HepG2 (cell line): ENCODE measurements at regions not wholly inside any gene's neighbourhood (a gene's known extent, or its start where the extent isn't known, plus 50 kb on each side); places are given as distances from the start of the nearest gene placed in this dataset.

Source experiments
- ATAC-seq: fragments of 200-7000 bp; cut with Tn5 transposase; 3 replicates; pipeline ENCODE4 v1.9.1; 2020; ENCODE audit warnings: mild to moderate bottlenecking, moderate library complexity
- BruUV-seq: library from RNA; stranded (reverse); fragments of 400-500 nt; replicated peaks from 2 replicates; lab custom pipeline; 2021; lab: Mats Ljungman, UMichigan
- CTCF ChIA-PET: fragments of 300-600 bp; formaldehyde crosslinking; extraction: SDS; loops from one replicate; lab custom pipeline; 2021; ENCODE audit warnings: low total read pairs, inconsistent platforms, low intra/inter-chr PET ratio; lab: Yijun Ruan, JAX
- POLR2A ChIA-PET: fragments of 350-600 bp; sonication (Branson Sonifier 250); formaldehyde crosslinking; loops from one replicate; lab custom pipeline; 2020; ENCODE audit warnings: antibody characterized with exemption, inconsistent platforms; lab: Yijun Ruan, JAX
- DNase-seq: peaks from one replicate; pipeline ENCODE4 v3.0.0-alpha.2; 2015; ENCODE audit warnings: low spot score
- FAIRE-seq: peaks from 3 replicates; lab custom pipeline; 2011; peaks lifted over from hg19 to GRCh38; lab: Jason Lieb, UNC
- H2AFZ ChIP-seq: one replicate; pipeline ENCODE4 v1.6.1; 2011; ENCODE audit warnings: low read length, inconsistent platforms
- H3K27ac ChIP-seq: fragments of 300-600 bp; 3 replicates; pipeline ENCODE4 v1.8.0; 2011; ENCODE audit warnings: mixed run types, mild to moderate bottlenecking, mixed read lengths, low read length, inconsistent platforms; ENCODE audit not compliant: insufficient read depth; ENCODE audit errors: extremely low read length
- H3K27me3 ChIP-seq, 2 experiments: fragments of 200-600 bp in 1 of 2; 2 replicates in 1 of 2; 3 replicates in 1 of 2; pipeline versions ENCODE4 v1.6.0 to v1.8.0; 2011; ENCODE audit warnings: low read length in 2 of 2, mild to moderate bottlenecking in 2 of 2, moderate library complexity in 2 of 2, inconsistent platforms in 1 of 2; ENCODE audit not compliant: insufficient read depth in 2 of 2, control insufficient read depth in 1 of 2
- H3K36me3 ChIP-seq, 2 experiments: fragments of 200-600 bp in 1 of 2; replicated peaks in 1 of 2; 2 replicates in 1 of 2; 3 replicates in 1 of 2; pipeline versions ENCODE4 v1.5.1 to v1.8.0; 2011; ENCODE audit warnings: low read length in 2 of 2, inconsistent platforms in 1 of 2; ENCODE audit not compliant: insufficient read depth in 2 of 2, control insufficient read depth in 1 of 2
- H3K4me1 ChIP-seq: 2 replicates; pipeline ENCODE4 v1.5.1; 2012; ENCODE audit warnings: low read length, inconsistent platforms; ENCODE audit not compliant: insufficient read depth
- H3K4me2 ChIP-seq: 2 replicates; pipeline ENCODE4 v1.6.0; 2011; ENCODE audit warnings: low read depth, low read length, inconsistent platforms
- H3K4me3 ChIP-seq, 3 experiments: fragments of 200-600 bp in 1 of 3; sonication (generic), shearing (Covaris generic) in 1 of 3; replicated peaks in 1 of 3; 2 replicates each; pipeline ENCODE4 v1.5.1; 2011 to 2016; ENCODE audit warnings: low read length in 3 of 3, inconsistent platforms in 2 of 3, low read depth in 2 of 3, mild to moderate bottlenecking in 2 of 3, control low read depth in 1 of 3, mixed read lengths in 1 of 3; ENCODE audit not compliant: insufficient read depth in 1 of 3
- H3K79me2 ChIP-seq: one replicate; pipeline ENCODE4 v1.6.1; 2011; ENCODE audit warnings: low read length, inconsistent platforms; ENCODE audit not compliant: insufficient read depth
- H3K9ac ChIP-seq: 2 replicates; pipeline ENCODE4 v1.6.0; 2011; ENCODE audit warnings: mild to moderate bottlenecking, low read depth, low read length, inconsistent platforms; ENCODE audit not compliant: insufficient read depth
- H3K9me3 ChIP-seq: 2 replicates; pipeline ENCODE4 v1.5.1; 2012; ENCODE audit warnings: mild to moderate bottlenecking, low read length
- H4K20me1 ChIP-seq: 2 replicates; pipeline ENCODE4 v1.6.0; 2011; ENCODE audit warnings: inconsistent platforms, mild to moderate bottlenecking, low read length, moderate library complexity; ENCODE audit not compliant: insufficient read depth
- PPARG ChIP-seq: conservative IDR thresholded peaks from 2 replicates; pipeline ENCODE4 v1.6.1; 2016; ENCODE audit warnings: missing biosample characterization, missing genetic modification reagents
- PTBP1 ChIP-seq: fragments of 200-400 bp; formaldehyde crosslinking; IDR thresholded peaks from 2 replicates; pipeline ENCODE4 v1.6.1; 2018; ENCODE audit warnings: low read length, low read depth; ENCODE audit not compliant: poor library complexity, severe bottlenecking
- THYN1 ChIP-seq: sonication (generic); formaldehyde crosslinking; IDR thresholded peaks from 2 replicates; pipeline ENCODE4 v1.8.1; 2023; ENCODE audit warnings: low read depth, mild to moderate bottlenecking, moderate library complexity, missing genetic modification reagents, borderline replicate concordance
- TOPORS ChIP-seq: sonication (generic); formaldehyde crosslinking; IDR thresholded peaks from 2 replicates; pipeline ENCODE4 v1.8.0; 2023; ENCODE audit warnings: mild to moderate bottlenecking, missing genetic modification reagents
- ZC3H13 ChIP-seq: sonication (generic); formaldehyde crosslinking; IDR thresholded peaks from 2 replicates; pipeline ENCODE4 v1.8.1; 2023; ENCODE audit warnings: mild to moderate bottlenecking, missing genetic modification reagents, moderate library complexity
- ZNF431 ChIP-seq: sonication (generic); formaldehyde crosslinking; IDR thresholded peaks from 2 replicates; pipeline ENCODE4 v1.9.0; 2022; ENCODE audit warnings: missing genetic modification reagents, low read depth, mild to moderate bottlenecking, borderline replicate concordance
- ZNF589 ChIP-seq: sonication (generic); formaldehyde crosslinking; conservative IDR thresholded peaks from 2 replicates; pipeline ENCODE4 v1.8.0; 2022; ENCODE audit warnings: mild to moderate bottlenecking, moderate library complexity, missing genetic modification reagents
- ZNF598 ChIP-seq: sonication (generic); formaldehyde crosslinking; IDR thresholded peaks from 2 replicates; pipeline ENCODE4 v1.5.1; 2020; ENCODE audit warnings: mild to moderate bottlenecking, missing genetic modification reagents, borderline replicate concordance
- ZNF850 ChIP-seq: sonication (generic); formaldehyde crosslinking; conservative IDR thresholded peaks from 2 replicates; pipeline ENCODE4 v1.9.0; 2021; ENCODE audit warnings: mild to moderate bottlenecking, missing genetic modification reagents
- ZSCAN12 ChIP-seq: sonication (generic); formaldehyde crosslinking; IDR thresholded peaks from 2 replicates; pipeline ENCODE4 v1.9.0; 2021; ENCODE audit warnings: mild to moderate bottlenecking, missing genetic modification reagents
- ZSCAN20 ChIP-seq: sonication (generic); formaldehyde crosslinking; IDR thresholded peaks from 2 replicates; pipeline ENCODE4 v1.4.0; 2020; ENCODE audit warnings: missing genetic modification reagents, mild to moderate bottlenecking, borderline replicate concordance
- WGBS: methylation state at CpG from one replicate; pipeline ENCODE4 v1.1.6; 2017; ENCODE audit warnings: low lambda C conversion rate; 5-methylcytosine and 5-hydroxymethylcytosine counted together
- in situ Hi-C: cut with HindIII; loops from 2 replicates; pipeline ENCODE4 v1.10.0; 2017; ENCODE audit warnings: low pct_unique_long_range_greater_than_20kb; ENCODE audit not compliant: extremely low pct_ligation_motif_present
- intact Hi-C: fragments of 100-400 bp; cut with micrococcal nuclease; formaldehyde crosslinking; loops from one replicate; pipeline ENCODE4 v1.10.0; 2022; ENCODE audit not compliant: unreplicated experiment
- TF ChIP-seq, protein P1 (sequence below): sonication (generic); formaldehyde crosslinking; IDR thresholded peaks from 2 replicates; pipeline ENCODE4 v1.8.1; 2023; ENCODE audit warnings: mild to moderate bottlenecking, inconsistent platforms, moderate library complexity, missing genetic modification reagents, borderline replicate concordance
- TF ChIP-seq, protein P2 (sequence below): sonication (generic); formaldehyde crosslinking; IDR thresholded peaks from 2 replicates; pipeline ENCODE4 v1.9.0; 2021; ENCODE audit warnings: missing genetic modification reagents, borderline replicate concordance
- TF ChIP-seq, protein P3 (sequence below): sonication (generic); formaldehyde crosslinking; IDR thresholded peaks from 2 replicates; pipeline ENCODE4 v1.5.1; 2020; ENCODE audit warnings: missing genetic modification reagents, mild to moderate bottlenecking, borderline replicate concordance
- TF ChIP-seq, protein P4 (sequence below): sonication (generic); formaldehyde crosslinking; IDR thresholded peaks from 2 replicates; pipeline ENCODE4 v1.8.0; 2022; ENCODE audit warnings: low read depth, missing genetic modification reagents

DNA sequence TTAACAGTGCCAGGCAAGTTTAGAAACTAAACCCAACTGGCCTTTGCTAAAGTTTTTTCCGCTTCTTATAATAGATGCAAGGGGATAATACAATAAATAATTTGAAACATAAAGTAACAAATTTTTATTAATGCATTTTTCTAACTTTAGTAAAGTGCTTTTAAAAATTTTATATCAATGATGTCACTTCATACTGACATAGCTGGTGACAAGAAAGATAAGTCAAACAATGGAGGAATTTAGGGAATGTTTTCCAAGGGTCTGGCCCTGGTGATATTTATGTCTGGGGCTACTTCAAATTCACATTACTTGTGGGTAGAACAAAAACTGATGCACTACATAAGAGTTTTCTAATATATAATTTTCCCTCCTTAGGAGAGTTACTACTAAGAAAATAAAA lies 61.2 kb upstream of the CBLN2 start:
- TF ChIP-seq ZSCAN12 (CRISPR knock-in tag) (no peak), ZNF598 (CRISPR knock-in tag) (no peak), ZNF589 (no peak), ZNF431 (no peak), PPARG (CRISPR knock-in tag) (no peak), ZC3H13 (CRISPR knock-in tag) (no peak), PTBP1 (no peak), ZSCAN20 (no peak), ZNF850 (CRISPR knock-in tag) (no peak), TOPORS (CRISPR knock-in tag) (no peak), THYN1 (CRISPR knock-in tag) (no peak)
- TF ChIP-seq, protein P1, sequence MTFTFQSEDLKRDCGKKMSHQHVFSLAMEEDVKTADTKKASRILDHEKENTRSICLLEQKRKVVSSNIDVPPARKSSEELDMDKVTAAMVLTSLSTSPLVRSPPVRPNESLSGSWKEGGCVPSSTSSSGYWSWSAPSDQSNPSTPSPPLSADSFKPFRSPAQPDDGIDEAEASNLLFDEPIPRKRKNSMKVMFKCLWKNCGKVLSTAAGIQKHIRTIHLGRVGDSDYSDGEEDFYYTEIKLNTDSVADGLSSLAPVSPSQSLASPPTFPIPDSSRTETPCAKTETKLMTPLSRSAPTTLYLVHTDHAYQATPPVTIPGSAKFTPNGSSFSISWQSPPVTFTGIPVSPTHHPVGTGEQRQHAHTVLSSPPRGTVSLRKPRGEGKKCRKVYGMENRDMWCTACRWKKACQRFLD (CRISPR knock-in tag), result no peak
- TF ChIP-seq, protein P2, sequence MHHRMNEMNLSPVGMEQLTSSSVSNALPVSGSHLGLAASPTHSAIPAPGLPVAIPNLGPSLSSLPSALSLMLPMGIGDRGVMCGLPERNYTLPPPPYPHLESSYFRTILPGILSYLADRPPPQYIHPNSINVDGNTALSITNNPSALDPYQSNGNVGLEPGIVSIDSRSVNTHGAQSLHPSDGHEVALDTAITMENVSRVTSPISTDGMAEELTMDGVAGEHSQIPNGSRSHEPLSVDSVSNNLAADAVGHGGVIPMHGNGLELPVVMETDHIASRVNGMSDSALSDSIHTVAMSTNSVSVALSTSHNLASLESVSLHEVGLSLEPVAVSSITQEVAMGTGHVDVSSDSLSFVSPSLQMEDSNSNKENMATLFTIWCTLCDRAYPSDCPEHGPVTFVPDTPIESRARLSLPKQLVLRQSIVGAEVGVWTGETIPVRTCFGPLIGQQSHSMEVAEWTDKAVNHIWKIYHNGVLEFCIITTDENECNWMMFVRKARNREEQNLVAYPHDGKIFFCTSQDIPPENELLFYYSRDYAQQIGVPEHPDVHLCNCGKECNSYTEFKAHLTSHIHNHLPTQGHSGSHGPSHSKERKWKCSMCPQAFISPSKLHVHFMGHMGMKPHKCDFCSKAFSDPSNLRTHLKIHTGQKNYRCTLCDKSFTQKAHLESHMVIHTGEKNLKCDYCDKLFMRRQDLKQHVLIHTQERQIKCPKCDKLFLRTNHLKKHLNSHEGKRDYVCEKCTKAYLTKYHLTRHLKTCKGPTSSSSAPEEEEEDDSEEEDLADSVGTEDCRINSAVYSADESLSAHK (CRISPR knock-in tag), result no peak
- TF ChIP-seq, protein P3, sequence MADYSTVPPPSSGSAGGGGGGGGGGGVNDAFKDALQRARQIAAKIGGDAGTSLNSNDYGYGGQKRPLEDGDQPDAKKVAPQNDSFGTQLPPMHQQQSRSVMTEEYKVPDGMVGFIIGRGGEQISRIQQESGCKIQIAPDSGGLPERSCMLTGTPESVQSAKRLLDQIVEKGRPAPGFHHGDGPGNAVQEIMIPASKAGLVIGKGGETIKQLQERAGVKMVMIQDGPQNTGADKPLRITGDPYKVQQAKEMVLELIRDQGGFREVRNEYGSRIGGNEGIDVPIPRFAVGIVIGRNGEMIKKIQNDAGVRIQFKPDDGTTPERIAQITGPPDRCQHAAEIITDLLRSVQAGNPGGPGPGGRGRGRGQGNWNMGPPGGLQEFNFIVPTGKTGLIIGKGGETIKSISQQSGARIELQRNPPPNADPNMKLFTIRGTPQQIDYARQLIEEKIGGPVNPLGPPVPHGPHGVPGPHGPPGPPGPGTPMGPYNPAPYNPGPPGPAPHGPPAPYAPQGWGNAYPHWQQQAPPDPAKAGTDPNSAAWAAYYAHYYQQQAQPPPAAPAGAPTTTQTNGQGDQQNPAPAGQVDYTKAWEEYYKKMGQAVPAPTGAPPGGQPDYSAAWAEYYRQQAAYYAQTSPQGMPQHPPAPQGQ, result no peak
- TF ChIP-seq, protein P4, sequence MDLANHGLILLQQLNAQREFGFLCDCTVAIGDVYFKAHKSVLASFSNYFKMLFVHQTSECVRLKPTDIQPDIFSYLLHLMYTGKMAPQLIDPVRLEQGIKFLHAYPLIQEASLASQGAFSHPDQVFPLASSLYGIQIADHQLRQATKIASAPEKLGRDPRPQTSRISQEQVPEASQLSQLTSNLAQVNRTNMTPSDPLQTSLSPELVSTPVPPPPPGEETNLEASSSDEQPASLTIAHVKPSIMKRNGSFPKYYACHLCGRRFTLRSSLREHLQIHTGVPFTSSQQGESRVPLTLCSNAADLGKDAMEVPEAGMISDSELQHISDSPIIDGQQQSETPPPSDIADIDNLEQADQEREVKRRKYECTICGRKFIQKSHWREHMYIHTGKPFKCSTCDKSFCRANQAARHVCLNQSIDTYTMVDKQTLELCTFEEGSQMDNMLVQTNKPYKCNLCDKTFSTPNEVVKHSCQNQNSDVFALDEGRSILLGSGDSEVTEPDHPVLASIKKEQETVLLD (CRISPR knock-in tag), result no peak
- TF ChIP-seq, all 625 proteins: peak for 0
- H3K4me2 ChIP-seq, result no peak overlapping the region
- no TSS peak for BruUV-seq
- H3K9me3 ChIP-seq, result no peaks in the 10 kb centered on the region
- POLR2A ChIA-PET, result no interaction called here
- FAIRE-seq, result no peak
- no peaks in the 10 kb centered on the region for H4K20me1 ChIP-seq
- no peak overlapping the region for H3K27ac ChIP-seq
- H3K27me3 ChIP-seq, result no peaks in the 10 kb centered on the region
- no peak overlapping the region for H2AFZ ChIP-seq
- no peak overlapping the region for H3K4me3 ChIP-seq
- no peaks in the 10 kb centered on the region for H3K4me1 ChIP-seq
- no peaks in the 10 kb centered on the region for H3K36me3 ChIP-seq
- H3K79me2 ChIP-seq, result no peaks in the 10 kb centered on the region
- CTCF ChIA-PET, result no interaction called here
- no peak overlapping the region for H3K9ac ChIP-seq
- no peak for ATAC-seq
- in situ Hi-C loops, result no loop called here
- no peak for DNase-seq
- intact Hi-C loops, result no loop called here
- WGBS, result 0% methylated on average over 1 of the region's 1 CpG
